NCI-H526 (cell line): ENCODE measurements at regions not wholly inside any gene's neighbourhood (a gene's known extent, or its start where the extent isn't known, plus 50 kb on each side); places are given as distances from the start of the nearest gene placed in this dataset.
"Not testable (repeated sequence)": the region's sequence is repeated elsewhere in the genome, so short reads cannot be mapped to it uniquely, and the experiment has no call there.

Experiments
- DNase-seq, 2 experiments: peaks; one replicate each; lab custom pipeline; 2025; lab: John Stamatoyannopoulos, UW

DNA sequence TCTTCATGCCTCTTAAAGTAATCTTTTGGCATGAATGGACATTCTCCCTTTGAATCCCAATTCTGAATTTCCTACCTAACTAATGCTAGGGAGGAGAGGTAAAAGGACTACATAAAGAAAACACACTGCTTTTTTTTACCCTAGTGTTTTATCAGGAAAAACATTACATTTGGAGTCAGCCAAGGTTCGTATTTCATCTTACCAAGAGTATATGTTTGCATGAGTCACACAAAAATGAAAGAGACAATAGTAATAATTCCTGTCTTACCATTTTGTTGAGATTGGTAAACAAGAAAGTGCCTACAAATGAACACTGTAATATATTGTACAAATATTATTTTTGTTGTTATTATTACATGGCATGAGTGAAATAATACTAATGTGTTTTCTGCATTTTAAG, 112.9 kb upstream of the WARS2 start:
- no peak for DNase-seq

DNA sequence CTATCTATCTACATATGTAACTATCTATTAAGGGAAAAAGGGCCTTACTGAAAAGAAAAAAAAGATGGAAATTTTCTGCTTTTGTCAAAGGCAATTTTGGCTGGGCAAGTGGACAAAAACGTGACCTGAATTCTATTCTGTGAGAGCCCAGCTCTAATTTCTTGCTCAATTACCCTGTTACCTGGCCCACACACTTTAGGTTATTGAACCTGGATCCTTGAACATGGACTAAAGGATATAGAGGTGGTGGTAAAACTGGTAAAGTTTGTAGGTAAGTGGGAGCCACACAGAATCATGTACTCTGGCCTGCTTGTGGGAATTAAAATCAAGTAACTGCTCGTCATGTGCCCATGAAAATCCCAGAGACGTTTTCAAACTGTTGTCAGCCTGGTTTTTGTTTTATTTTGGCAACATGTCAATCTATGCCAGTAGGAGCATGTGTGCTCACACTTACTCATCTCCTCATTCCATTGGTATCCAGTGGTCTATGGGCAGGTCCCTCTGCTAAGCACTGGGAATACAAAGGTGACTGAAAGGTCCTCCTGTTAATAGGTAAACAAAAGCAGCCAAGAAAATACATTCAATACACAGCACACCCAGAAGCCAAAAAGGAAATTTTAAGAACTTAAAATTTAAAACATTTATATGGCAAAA, 113.7 kb upstream of the WARS2 start:
- DNase-seq: no peak

DNA sequence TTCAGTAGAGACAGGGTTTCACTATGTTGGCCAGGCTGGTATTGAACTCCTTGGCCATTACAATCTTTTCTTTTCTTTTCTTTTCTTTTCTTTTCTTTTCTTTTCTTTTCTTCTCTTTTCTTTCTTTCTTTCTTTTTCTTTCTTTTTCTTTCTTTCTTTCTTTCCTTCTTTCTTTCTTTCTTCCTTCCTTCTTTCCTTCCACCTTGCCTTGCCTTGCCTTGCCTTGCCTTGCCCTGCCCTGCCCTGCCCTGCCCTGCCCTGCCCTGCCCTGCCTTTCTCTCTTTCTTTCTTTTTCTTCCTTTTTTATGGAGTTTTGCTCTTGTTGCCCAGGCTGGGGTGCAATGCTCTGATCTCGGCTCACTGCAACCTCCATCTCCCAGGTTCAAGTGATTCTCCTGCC, 112.5 kb upstream of the HAO2 start:
- not testable (repeated sequence) for DNase-seq

DNA sequence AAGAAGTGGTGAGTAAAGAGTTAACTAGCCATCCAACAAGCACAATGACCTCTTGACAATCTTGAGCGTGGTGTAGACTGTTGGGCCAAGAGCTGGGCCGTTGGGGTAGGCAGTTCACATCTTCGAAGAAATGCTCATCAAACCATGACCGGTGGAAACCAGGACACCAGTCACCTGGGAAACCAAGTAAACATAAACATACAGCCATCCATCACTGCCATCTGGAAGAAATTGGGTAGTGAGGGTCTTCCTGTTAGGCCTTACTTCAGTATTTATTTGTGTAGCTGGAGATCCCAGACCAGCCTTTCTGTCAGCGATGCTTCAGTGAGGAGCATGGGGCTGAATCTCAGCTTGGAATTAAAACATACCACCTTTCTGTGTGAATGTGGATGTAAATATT, 108.1 kb upstream of the HAO2 start:
- no peak for DNase-seq

DNA sequence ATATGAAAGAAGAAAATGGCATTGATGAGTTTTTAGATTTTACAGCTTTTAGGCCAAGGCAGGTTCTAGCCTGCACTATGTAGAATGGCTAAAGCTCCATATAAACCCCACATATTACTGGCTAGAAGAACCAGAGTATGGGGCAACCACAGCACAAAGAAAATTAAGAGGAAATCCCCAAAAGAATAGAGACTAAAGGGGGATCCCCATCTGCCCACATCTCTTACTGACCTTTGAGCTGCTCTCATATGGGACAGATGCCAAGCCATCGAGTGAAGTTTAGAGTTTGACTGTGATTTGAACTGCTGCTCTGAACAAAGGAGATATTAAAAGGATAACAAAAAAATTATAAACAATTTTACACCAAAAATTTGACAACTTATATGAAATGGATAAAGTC, 102.2 kb upstream of the HAO2 start:
- no peak for DNase-seq

DNA sequence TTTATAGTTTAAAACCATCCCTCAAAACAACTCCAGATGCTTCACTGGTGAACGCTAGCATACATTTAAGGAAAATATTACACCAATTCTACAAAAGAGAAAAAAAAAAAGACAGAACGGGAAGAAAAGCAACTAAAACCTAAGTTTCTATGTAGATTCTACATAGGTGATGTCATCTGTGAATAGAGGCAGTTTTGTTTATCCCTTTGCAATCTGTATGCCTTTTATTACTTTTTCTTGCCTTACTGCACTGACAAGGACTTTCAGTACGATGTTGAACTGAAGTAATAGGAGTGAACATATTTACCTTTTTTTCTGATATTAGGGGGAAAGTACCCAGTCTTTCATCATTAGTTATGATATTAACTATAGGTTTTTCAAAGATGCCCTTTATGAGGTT, 101.7 kb upstream of the HAO2 start:
- no peak for DNase-seq

DNA sequence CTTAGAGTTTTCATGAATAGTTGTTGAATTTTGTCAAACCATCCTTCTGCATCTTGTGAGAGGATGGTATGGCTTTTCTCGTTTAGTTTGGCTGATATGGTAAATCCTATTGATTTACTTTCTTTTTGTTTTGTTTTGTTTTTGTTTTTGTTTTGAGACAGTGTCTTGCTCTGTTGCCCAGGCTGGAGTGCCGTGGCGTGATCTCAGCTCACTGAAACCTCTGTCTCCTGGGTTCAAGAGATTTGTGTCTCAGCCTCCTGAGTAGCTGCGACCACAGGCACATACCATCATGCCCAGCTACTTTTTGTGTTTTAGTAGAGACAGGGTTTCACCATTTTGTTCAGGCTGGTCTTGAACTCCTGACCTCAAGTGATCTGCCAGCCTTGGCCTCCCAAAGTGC, 101.3 kb upstream of the HAO2 start:
- DNase-seq: not testable (repeated sequence)

DNA sequence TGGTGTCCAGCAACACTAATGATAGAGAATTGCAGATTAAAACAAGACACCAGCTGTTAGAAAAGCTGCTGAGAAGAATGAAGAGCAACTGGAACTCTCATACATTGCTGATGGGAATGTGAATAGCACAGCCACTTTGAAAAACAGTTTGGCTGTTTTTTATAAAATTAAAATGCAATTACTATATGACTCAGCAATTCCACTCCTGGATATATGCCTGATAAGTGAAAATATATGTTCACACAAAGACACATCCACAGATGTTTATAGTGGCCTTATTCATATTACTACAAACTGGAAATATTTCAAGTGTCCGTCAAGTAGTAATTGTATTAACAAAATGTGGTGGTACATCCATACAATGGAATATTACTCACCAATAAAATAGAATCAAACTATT, 99.7 kb upstream of the HAO2 start:
- DNase-seq: no peak

DNA sequence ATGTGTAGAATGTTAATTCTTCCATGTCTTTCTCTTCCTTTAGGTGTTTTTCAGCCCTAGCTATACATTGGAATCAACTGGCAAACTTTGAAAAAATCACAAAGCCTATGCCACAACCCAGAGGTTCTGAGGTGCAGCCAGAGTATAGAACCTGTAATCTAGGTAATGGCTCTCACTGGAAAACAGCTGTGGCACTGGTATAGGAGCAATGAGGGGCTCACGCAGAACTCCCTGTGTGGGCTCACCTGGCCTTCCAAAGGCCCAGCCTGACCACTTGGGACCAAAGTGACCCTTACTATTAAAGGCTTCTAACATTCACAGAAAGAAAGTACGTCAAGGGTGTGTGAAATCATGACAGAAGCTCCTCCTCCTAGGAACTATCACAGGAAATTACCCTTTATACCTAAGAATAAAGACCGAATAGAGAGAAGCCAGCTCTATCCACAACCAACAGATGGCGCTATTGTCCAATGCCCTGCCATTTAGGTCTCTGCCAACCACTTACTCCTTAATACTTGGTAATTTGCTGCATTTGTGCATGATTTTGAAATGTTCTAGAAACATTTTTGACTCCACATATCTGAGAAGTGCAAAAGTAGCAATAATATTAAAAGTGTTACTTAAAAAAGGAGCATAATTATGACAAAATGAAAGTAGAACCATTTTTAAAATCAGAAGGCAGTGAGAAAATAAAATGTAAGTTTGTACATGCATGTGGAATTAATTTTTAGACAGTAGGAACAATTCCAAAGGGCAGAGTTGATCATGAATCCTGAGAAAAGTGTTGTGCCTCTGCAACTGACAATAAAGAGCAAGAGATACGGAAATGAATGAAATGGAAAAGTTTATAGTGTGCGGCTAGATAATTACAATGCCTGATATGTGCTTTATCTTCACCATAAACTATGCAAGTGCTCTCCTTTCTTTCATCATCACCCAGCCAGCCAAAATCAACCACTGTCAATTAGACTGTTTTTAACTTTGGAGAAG, 93.1 kb upstream of the HAO2 start:
- peak in 1 of 2 experiments; percentile 82 for DNase-seq

DNA sequence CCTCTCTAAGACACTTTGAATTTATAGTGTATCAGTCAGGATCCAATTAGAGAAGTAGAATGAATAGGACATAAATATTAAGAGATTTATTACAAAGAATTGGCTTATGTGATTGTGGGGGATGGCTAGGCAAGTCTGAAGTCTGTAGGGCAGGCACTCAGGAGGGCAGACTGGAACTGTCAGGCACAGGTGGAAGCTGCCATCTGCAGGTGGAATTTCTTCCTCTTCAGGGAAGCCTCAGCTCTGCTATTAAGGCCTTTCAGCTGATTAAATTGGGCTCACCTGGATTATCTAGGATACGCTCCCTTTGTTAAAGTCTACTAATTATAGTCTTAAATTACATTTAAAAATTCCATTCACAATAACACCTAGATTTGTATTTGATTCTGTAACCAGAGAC, 92.0 kb upstream of the HAO2 start:
- DNase-seq: peak; percentile 57 to 69

DNA sequence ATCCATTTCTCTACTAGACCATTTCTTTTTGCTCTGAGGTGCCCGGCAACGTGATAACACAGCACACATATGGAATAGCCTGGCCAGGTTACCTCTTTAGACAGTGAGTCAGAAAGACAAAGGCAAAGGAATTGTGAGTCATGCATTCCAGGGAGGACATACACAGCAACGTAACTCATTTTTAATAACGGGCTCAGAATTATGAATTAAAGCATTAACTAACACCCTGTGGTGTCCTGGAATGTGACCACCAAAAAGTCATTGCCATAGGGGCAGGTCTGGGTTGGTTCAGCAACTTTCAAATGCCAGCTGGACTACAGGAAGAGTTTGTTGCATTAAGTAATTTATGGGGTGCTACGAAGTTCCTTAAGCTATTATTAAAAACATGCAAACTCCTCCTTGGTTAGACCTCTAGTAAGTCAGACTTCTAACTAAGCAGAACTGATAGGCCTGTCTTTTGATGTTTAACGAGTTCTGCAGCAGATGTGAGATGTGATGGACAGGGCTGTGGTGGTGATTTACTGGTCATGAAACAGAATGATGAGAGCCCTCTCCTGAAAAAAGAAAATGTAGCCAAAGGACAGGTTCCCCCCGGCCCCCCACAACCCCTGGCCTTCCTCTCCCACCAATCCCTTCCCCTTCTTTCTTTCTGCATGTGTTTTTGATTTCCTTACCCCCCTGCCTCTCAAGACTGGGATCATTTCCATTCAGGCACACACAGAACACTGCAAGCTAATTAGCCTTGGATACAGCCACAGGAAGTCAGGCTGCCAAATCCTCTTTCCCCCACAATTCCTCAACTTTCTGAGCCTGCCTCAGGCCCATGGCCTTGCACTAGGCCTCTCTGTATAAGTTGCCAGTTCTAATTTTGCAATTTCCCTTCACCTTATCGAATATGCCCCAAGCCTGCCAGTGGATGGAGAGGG, 88.9 kb upstream of the HAO2 start:
- no peak for DNase-seq

DNA sequence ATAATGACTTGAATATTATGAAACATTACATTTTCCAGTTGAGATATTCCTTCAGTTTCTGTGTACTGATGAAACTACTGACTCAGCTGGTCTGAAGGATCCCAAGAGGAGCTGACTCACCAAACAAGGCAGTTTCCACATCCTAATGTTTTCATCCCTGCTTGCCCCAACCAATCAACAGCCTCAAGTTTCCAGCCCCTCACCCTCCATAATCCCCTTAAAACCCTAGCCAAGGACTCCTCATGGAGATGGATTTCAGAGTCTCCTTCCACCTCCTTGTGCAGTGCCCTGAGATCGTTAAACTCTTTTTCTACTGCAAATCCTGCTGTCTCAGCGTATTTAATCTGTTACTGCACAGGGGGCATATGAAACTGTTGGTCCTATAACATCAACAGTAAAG, 83.1 kb upstream of the HAO2 start:
- DNase-seq: no peak

DNA sequence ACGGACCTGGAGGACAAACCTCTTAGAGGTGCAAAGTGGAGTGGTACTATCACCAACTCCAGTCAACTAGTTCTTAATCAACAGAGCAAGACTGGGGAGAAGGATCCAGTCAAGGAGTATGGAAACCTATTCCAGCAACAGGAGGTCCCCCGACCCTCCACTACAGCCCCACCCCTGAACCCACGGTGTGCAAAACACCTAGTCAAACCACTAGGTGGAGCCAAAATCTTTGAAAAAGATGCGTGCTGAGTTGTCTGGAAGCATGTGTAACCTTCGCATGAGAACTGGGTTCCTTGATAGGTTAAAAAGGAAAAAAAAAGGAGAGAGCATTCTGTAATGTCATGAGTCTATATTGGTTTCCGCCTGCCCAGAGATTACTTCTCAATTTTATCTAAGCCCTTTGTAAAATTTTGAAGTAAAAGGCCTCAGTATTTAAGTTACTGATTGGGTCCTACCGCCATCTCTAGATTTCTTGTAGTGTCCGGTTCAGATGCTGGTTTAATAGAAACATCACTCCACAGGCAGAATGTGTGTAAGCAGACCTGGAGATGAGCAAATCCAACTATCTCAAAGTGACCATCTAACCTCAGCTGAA, 81.9 kb upstream of the HAO2 start:
- peak; percentile 58 to 85 for DNase-seq

DNA sequence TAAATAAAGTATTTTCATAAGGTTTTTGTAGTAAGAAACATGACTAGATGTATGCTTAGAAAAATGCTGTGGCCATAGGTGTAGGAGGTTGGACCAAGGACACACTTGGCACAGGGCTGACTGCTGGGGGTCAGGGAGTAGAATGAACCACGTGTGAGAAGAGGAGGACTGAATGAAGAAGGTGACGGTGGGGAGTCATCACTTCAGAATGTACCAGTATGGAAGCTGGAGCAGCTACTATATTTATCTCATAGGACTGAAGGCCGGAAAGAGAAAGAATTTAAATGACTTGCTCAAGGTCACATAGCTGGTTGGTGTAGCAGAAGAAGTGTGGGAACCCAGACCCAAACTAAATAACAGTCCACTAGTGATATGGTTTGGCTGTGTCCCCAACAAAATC, 79.8 kb upstream of the HAO2 start:
- DNase-seq: no peak

DNA sequence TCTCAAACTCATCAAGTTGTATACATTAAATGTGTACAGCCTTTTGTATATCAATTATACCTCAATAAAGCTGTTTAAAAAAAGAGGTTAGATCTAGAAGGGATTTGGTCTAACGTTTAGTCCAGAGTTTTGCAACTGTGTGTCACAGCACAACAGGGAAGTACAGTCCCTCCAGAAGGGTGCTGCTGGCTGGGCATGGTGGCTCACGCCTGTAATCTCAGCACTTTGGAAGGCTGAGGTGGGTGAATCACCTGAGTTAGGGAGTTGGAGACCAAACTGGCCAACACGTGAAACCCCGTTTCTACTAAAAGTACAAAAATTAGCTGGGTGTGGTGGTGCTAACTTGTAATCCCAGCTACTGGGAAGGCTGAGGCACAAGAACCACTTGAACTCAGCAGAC, 78.3 kb upstream of the HAO2 start:
- DNase-seq: no peak

DNA sequence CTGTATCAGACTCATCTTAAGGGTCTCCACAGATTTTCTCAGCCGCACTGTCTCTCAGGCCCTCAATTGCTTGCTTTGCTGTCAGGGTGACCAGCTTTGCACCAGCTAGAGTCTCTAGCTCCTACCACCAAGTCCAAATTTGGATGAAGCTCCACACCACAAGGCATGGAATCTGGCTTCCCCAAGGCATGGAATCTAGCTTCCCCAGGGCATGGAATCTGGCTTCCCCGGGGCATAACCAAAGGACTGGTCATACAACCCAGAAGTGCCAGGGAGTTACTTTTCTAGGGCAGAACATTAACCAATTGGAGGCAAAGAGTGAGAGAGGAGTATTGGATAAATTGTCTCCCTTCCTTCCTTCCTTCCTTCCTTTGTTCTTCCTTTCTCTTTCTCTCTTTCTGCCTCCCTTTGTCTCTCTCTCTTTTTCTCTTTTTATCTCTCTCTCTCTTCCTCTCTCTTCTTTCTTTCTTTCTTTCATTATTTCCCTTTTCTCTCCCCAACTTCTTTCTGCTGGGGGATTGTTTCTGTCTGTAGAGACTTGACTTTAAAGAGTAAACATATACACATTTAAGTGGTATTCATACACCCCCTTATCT, 76.9 kb upstream of the HAO2 start:
- DNase-seq: no peak

DNA sequence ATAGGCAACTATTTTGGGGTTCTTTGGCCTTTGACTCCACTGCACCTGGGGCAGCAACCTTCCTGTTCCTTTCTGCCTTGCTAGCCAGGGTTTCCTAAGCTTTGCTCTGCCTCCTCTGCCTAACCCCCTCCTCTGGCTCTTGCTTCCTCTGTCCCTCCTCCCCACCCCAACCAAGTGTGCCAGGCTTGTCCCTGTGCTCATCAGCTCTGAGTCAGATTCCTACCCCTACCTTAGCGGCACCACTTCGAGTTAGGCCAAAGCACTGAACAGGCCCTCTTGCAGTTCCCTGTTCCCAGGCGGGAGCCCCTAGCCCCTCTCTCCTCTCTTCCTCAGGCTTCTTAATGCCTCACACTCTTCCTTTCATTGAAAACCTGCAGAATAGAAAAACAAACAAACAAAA, 74.8 kb upstream of the HAO2 start:
- DNase-seq: no peak

DNA sequence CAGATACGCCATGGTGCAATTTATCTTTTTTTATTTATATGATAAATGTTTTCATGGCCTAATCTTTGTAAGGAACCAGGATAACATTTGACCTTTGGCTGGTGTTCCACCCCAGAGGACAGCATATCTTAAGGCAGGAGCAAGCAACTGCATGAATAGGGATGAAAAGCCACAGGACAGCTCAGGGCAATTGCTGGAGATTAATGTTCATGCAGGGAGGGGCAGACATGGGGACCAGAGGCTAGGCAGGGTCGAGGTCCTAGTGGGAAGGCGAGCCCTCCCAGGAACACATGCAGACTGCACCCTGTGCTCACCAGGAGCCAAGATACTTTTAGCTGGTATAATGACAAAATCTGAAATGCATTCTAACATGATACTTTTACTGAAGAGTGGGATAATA, 74.4 kb upstream of the HAO2 start:
- no peak for DNase-seq

DNA sequence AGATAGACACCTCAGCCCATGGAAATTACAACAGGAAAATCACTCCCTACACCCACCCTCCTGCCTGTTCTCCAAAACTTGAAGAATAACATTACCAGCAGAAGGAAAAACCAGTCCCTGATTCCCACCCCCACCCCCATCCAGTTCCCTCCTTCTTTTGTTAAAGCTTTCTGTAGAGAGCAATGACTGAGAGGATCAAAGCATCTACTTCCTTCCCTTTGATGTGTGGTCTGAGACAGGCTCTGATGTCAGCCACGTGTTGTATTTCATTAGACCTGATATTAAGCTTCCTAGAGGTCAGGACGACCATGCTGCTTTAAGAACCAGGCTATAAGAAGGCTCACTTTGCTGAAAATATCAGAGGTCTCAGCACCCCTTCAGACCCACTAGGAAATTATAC, 73.9 kb upstream of the HAO2 start:
- no peak for DNase-seq

DNA sequence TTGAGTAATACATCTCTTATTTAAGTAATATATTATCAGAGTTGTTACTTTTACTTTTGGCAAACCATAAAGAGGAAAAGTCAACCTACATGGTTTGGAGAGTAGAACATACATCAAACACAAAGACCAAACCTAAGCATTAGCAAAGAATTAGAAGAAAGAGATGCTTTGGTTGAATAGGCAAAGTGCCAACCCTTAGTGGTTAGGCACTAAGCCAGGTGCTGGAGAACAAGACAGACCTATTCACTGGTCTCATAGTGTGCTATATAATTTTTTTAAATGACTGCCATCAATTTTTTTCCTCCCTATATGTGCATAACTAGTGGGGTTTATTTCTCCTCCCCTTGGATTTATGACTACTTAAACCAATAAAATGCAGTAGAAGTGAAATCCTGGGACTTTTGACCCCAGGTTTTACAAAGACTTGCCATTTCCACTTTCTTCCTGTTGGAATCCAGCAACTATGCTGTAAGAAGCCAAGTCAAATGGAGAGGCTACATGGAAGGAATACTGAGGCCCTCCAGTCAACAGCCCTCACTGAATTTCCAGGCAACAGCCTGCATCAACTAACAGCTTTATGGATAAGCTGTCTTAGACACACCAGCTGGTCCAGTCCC, 69.8 kb upstream of the HAO2 start:
- DNase-seq: no peak

DNA sequence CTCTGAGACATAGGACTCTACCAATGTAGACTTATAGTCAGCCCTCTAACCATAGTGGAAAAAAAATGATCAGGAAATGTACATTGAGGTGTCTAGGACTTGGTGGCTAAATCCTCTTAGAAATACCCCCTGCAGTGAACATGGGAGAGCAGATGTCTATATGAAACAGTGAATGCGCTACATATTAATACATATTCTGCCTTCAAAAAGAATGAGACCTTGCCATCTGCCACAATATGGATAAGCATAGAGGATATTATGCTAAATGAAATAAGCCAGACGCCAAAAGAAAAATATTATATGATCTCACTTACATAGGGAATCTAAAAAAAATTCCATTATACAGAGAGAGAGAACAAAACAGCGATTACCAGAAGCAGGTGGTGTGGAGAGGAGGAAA, 66.6 kb upstream of the HAO2 start:
- DNase-seq: no peak
